ENCODE measurements at regions not wholly inside any gene's neighbourhood (a gene's known extent, or its start where the extent isn't known, plus 50 kb on each side); places are given as distances from the start of the nearest gene placed in this dataset.

GRCh38 chr3:35954413-35954812, 315.1 kb downstream of the ARPP21 start:
- Histone ChIP-seq H3K79me2 (ENCODE audit: control insufficient read depth, insufficient read depth, low read length) (no peaks in the 10 kb centered on the region), H3K27me3 (ENCODE audit: control insufficient read depth in 2 of 2, insufficient read depth in 2 of 2, low read length in 2 of 2) (peaks cover 7 to 19% of the 10 kb centered on the region in 2 experiments), H4K20me1 (replicated peaks; ENCODE audit: control insufficient read depth, extremely low read depth, insufficient read depth, low read length) (no peaks in the 10 kb centered on the region), H3K9me3 (replicated peaks; ENCODE audit: control insufficient read depth, insufficient read depth, low read length) (no peaks in the 10 kb centered on the region), H3K4me2 (ENCODE audit: insufficient read depth, low read length) (no peak overlapping the region), H3K9me1 (replicated peaks; ENCODE audit: control insufficient read depth, extremely low read depth, insufficient read depth, low read length) (no peaks in the 10 kb centered on the region), H3K4me3 (replicated peaks in 1 of 3; ENCODE audit: insufficient read depth in 1 of 3, low read depth in 1 of 3, low read length in 3 of 3) (no peak overlapping the region), H3K36me3 (ENCODE audit: control insufficient read depth in 2 of 2, extremely low read depth in 1 of 2, insufficient read depth in 2 of 2, low read length in 2 of 2) (no peaks in the 10 kb centered on the region), H3K27ac (ENCODE audit: insufficient read depth, low read depth, low read length) (no peak overlapping the region), H2AFZ (ENCODE audit: low read depth, low read length) (no peak overlapping the region), H3K9ac (replicated peaks; ENCODE audit: extremely low read depth, insufficient read depth, low read length) (no peak overlapping the region), H3K4me1 (ENCODE audit: control insufficient read depth, extremely low read depth, insufficient read depth, low read length) (no peaks in the 10 kb centered on the region)
- BruUV-seq (replicated peaks) = no TSS peak
- ChIA-PET CTCF (interaction anchor here (1.6 kb wide), 1 partner anchor 21 kb away, joined by 4 read pairs; no protein-coding TSS in a partner anchor), POLR2A (no interaction called here)
- FAIRE-seq = no peak
- intact Hi-C loops (cut with micrococcal nuclease) = no loop called here
- dilution Hi-C loops (cut with MboI; ENCODE audit: extremely low pct_ligation_motif_present, low sequenced_read_pairs) = no loop called here
- TF ChIP-seq FOS (IDR thresholded peaks at IDR 0.05; ENCODE audit: borderline replicate concordance, insufficient read depth, low read length) (no peak), CTCF (IDR thresholded peaks at IDR 0.05; ENCODE audit: extremely low read depth in 1 of 2, insufficient read depth in 1 of 2, low read depth in 1 of 2, low read length in 2 of 2) (no peak), GATA2 (IDR thresholded peaks at IDR 0.05; ENCODE audit: insufficient read depth, insufficient read length, low read depth, low read length) (no peak), POLR2A (IDR thresholded peaks at IDR 0.05; ENCODE audit: low read depth, low read length) (no peak), JUN (IDR thresholded peaks at IDR 0.05; ENCODE audit: borderline replicate concordance, insufficient read depth, insufficient read length, low read depth) (no peak), POLR2AphosphoS5 (IDR thresholded peaks at IDR 0.05; ENCODE audit: insufficient read depth, low read depth, low read length) (no peak), MYC (IDR thresholded peaks at IDR 0.05; ENCODE audit: low read depth, low read length) (no peak), MAX (IDR thresholded peaks at IDR 0.05; ENCODE audit: insufficient read depth, insufficient read length) (no peak), EZH2 (IDR thresholded peaks at IDR 0.05; ENCODE audit: borderline replicate concordance, low read depth, low read length, severe bottlenecking) (no peak)
- DNase-seq (ENCODE audit: low read depth, low spot score) = no peak
